ENCODE measurements at regions not wholly inside any gene's neighbourhood (a gene's known extent, or its start where the extent isn't known, plus 50 kb on each side); places are given as distances from the start of the nearest gene placed in this dataset.

DNA sequence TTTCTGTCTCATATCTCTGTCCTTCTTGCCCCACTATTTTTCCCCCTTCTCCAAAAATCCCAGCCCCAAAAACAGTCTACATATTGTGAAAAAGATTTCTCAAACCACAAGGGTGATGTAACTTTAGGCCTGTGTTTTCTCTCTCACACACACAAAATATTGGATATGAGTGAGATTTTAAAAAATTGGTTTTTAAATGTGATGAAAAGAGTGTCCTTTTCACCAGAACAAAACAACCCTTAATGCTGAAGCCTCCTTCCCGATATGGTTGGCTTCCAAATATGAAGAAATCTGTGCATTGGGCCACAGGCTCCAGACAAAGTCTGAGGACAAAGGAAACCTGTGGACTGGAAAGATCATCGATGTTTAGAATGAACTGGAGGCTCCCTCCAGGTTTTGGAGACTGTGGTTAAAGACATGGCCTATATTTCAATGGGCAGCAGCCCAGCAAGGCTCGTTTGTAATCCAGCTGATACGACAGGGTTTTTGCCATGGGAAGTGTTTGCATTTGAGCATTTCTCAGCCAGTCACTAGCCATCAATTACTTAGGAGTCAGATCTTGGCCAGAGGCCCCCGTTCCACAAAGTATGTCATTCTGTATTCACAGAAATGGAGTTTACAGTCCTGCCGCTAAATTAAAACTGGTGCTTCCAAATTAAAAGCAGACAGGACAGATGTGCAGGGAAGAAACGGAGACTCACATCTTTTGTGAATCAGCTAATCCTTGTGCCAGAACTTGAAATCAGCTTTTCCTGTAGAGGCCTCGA, 546.3 kb downstream of the EBF1 start (continued):
- no peak for TF ChIP-seq CENPBD1 (CRISPR knock-in tag; IDR thresholded peaks at IDR 0.05; ENCODE audit: borderline replicate concordance, low read depth)

GRCh38 chr5:158552241-158552640, 547.5 kb downstream of the EBF1 start:
- CTCF ChIA-PET (ENCODE audit: low intra/inter-chr PET ratio, low total read pairs) = no interaction called here

DNA sequence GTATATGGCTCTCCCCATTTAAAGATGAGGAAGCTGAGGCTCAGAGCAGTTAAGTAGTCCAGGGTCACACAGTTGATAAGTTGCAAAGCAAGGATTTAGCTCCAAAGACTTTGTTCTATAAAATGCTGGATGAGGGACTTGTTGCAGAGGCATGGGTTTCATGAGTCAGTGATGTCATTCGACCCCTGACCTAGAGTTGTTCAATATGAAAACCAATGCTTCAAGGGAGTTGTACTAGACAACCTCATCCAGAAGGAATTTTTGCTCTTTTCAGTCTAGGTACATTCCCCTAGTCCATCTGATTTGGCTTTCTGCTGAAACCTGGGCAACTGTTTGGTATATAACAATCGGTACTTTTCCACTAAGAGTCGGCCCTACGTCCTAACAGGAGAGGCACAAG, 550.4 kb downstream of the EBF1 start:
- Histone ChIP-seq H3K36me3 (replicated peaks in 1 of 2; ENCODE audit: control insufficient read depth in 1 of 2, insufficient read depth in 2 of 2, low read length in 2 of 2) (no peaks in the 10 kb centered on the region), H3K4me3 (replicated peaks in 1 of 3; ENCODE audit: insufficient read depth in 1 of 3, low read depth in 2 of 3, low read length in 3 of 3) (no peak overlapping the region), H4K20me1 (ENCODE audit: insufficient read depth, low read length) (no peaks in the 10 kb centered on the region), H3K27me3 (ENCODE audit: control insufficient read depth in 1 of 2, insufficient read depth in 2 of 2, low read length in 2 of 2) (no peaks in the 10 kb centered on the region), H3K4me2 (ENCODE audit: low read depth, low read length) (no peak overlapping the region), H3K9me3 (ENCODE audit: low read length) (no peaks in the 10 kb centered on the region), H3K27ac (ENCODE audit: extremely low read length, insufficient read depth, low read length) (no peak overlapping the region), H3K79me2 (ENCODE audit: insufficient read depth, low read length) (no peaks in the 10 kb centered on the region), H3K4me1 (ENCODE audit: insufficient read depth, low read length) (no peaks in the 10 kb centered on the region), H2AFZ (ENCODE audit: low read length) (no peak overlapping the region), H3K9ac (ENCODE audit: insufficient read depth, low read depth, low read length) (no peak overlapping the region)
- in situ Hi-C loops (cut with HindIII; ENCODE audit: extremely low pct_ligation_motif_present, low pct_unique_long_range_greater_than_20kb) (no loop called here), intact Hi-C loops (cut with micrococcal nuclease; ENCODE audit: unreplicated experiment) (no loop called here)
- no peak for ATAC-seq
- no TSS peak for BruUV-seq (replicated peaks)
- POLR2A ChIA-PET = no interaction called here
- DNase-seq (ENCODE audit: low spot score) = no peak
- CTCF ChIA-PET (ENCODE audit: low intra/inter-chr PET ratio, low total read pairs) = no interaction called here
- 8% methylated on average over 4 of the region's 4 CpGs for WGBS (ENCODE audit: low lambda C conversion rate)
- FAIRE-seq = no peak
- TF ChIP-seq SP1 (IDR thresholded peaks at IDR 0.05) (no peak), SP1 (CRISPR knock-in tag; IDR thresholded peaks at IDR 0.05) (no peak), ZSCAN20 (CRISPR knock-in tag; IDR thresholded peaks at IDR 0.05; ENCODE audit: borderline replicate concordance) (no peak), TOPORS (CRISPR knock-in tag; IDR thresholded peaks at IDR 0.05) (no peak), CBX2 (IDR thresholded peaks at IDR 0.05; ENCODE audit: low read depth, low read length) (no peak), CBX2 (CRISPR knock-in tag; IDR thresholded peaks at IDR 0.05; ENCODE audit: low read depth) (no peak), SPEN (CRISPR knock-in tag; IDR thresholded peaks at IDR 0.05; ENCODE audit: low read depth) (no peak), KDM6A (CRISPR knock-in tag; IDR thresholded peaks at IDR 0.05; ENCODE audit: low read depth) (no peak), NCOA5 (CRISPR knock-in tag; IDR thresholded peaks at IDR 0.05) (no peak), TMF1 (CRISPR knock-in tag; IDR thresholded peaks at IDR 0.05; ENCODE audit: low read depth) (no peak), ZMYM3 (CRISPR knock-in tag; IDR thresholded peaks at IDR 0.05) (no peak), ZNF766 (CRISPR knock-in tag; IDR thresholded peaks at IDR 0.05; ENCODE audit: borderline replicate concordance) (no peak)
- TF ChIP-seq, protein P1, sequence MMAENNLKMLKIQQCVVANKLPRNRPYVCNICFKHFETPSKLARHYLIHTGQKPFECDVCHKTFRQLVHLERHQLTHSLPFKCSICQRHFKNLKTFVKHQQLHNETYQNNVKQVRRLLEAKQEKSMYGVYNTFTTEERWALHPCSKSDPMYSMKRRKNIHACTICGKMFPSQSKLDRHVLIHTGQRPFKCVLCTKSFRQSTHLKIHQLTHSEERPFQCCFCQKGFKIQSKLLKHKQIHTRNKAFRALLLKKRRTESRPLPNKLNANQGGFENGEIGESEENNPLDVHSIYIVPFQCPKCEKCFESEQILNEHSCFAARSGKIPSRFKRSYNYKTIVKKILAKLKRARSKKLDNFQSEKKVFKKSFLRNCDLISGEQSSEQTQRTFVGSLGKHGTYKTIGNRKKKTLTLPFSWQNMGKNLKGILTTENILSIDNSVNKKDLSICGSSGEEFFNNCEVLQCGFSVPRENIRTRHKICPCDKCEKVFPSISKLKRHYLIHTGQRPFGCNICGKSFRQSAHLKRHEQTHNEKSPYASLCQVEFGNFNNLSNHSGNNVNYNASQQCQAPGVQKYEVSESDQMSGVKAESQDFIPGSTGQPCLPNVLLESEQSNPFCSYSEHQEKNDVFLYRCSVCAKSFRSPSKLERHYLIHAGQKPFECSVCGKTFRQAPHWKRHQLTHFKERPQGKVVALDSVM (CRISPR knock-in tag; IDR thresholded peaks at IDR 0.05) = no peak

More at GRCh38 chr5:158552241-158552640, 547.5 kb downstream of the EBF1 start:
- WGBS (ENCODE audit: low lambda C conversion rate) = 0% methylated on average over 4 of the region's 4 CpGs
- Histone ChIP-seq H3K27ac (ENCODE audit: extremely low read length, insufficient read depth, low read length) (no peak overlapping the region), H3K79me2 (ENCODE audit: insufficient read depth, low read length) (no peaks in the 10 kb centered on the region), H3K27me3 (ENCODE audit: control insufficient read depth in 1 of 2, insufficient read depth in 2 of 2, low read length in 2 of 2) (no peaks in the 10 kb centered on the region), H3K4me2 (ENCODE audit: low read depth, low read length) (no peak overlapping the region), H3K9ac (ENCODE audit: insufficient read depth, low read depth, low read length) (no peak overlapping the region), H2AFZ (ENCODE audit: low read length) (no peak overlapping the region), H3K9me3 (ENCODE audit: low read length) (no peaks in the 10 kb centered on the region), H3K4me1 (ENCODE audit: insufficient read depth, low read length) (no peaks in the 10 kb centered on the region), H3K36me3 (replicated peaks in 1 of 2; ENCODE audit: control insufficient read depth in 1 of 2, insufficient read depth in 2 of 2, low read length in 2 of 2) (no peaks in the 10 kb centered on the region), H4K20me1 (ENCODE audit: insufficient read depth, low read length) (no peaks in the 10 kb centered on the region), H3K4me3 (replicated peaks in 1 of 3; ENCODE audit: insufficient read depth in 1 of 3, low read depth in 2 of 3, low read length in 3 of 3) (no peak overlapping the region)
- BruUV-seq (replicated peaks) = no TSS peak
- FAIRE-seq (no peak), DNase-seq (ENCODE audit: low spot score) (no peak), ATAC-seq (no peak)
- TF ChIP-seq ELF3 (CRISPR knock-in tag; IDR thresholded peaks at IDR 0.05) (no peak), ZNF296 (CRISPR knock-in tag; conservative IDR thresholded peaks at IDR 0.05) (no peak)
- POLR2A ChIA-PET = no interaction called here
- in situ Hi-C loops (cut with HindIII; ENCODE audit: extremely low pct_ligation_motif_present, low pct_unique_long_range_greater_than_20kb) (no loop called here), intact Hi-C loops (cut with micrococcal nuclease; ENCODE audit: unreplicated experiment) (no loop called here)
